Activated B cell treated with CpG ODN at 0.5 μM for 24 hours (primary cell): ENCODE measurements at regions not wholly inside any gene's neighbourhood (a gene's known extent, or its start where the extent isn't known, plus 50 kb on each side); places are given as distances from the start of the nearest gene placed in this dataset.
"Not testable (repeated sequence)": the region's sequence is repeated elsewhere in the genome, so short reads cannot be mapped to it uniquely, and the experiment has no call there.

Source experiments
- ATAC-seq: fragments of 200-7000 bp; cut with Tn5 transposase; one replicate; pipeline ENCODE4 v1.10.0; 2021; ENCODE audit warnings: low read depth, mild to moderate bottlenecking, moderate library complexity
- CTCF ChIA-PET: fragments of 350-600 bp; sonication (Branson Sonifier 250); formaldehyde crosslinking; loops from one replicate; lab custom pipeline; 2021; ENCODE audit warnings: antibody characterized with exemption; lab: Charles Lee
- POLR2A ChIA-PET: fragments of 350-600 bp; sonication (Branson Sonifier 250); formaldehyde crosslinking; loops from one replicate; lab custom pipeline; 2021; ENCODE audit warnings: antibody characterized with exemption; lab: Charles Lee
- DNase-seq: peaks from one replicate; pipeline ENCODE4 v3.0.0; 2022
- H3K27ac Mint-ChIP-seq: one replicate; pipeline ENCODE4 v1.8.0; 2020; ENCODE audit warnings: mixed read lengths
- H3K27me3 Mint-ChIP-seq: one replicate; pipeline ENCODE4 v1.8.0; 2021; ENCODE audit warnings: mixed read lengths
- H3K36me3 Mint-ChIP-seq: one replicate; pipeline ENCODE4 v1.8.0; 2021; ENCODE audit warnings: low read depth, mixed read lengths
- H3K4me1 Mint-ChIP-seq: one replicate; pipeline ENCODE4 v1.8.0; 2021; ENCODE audit warnings: mixed read lengths
- H3K4me3 Mint-ChIP-seq: one replicate; pipeline ENCODE4 v1.8.0; 2020; ENCODE audit warnings: mild to moderate bottlenecking, mixed read lengths
- H3K9me3 Mint-ChIP-seq: one replicate; pipeline ENCODE4 v1.8.0; 2020; ENCODE audit warnings: mixed read lengths
- CTCF ChIP-seq: fragments of 200-600 bp; IDR thresholded peaks from one replicate; pipeline ENCODE4 v1.8.0; 2022; ENCODE audit warnings: antibody characterized with exemption, mild to moderate bottlenecking
- intact Hi-C: fragments of 100-400 bp; cut with micrococcal nuclease; formaldehyde crosslinking; loops from one replicate; pipeline ENCODE4 v1.15.1; 2024

- Mint-ChIP-seq H3K27me3 (no peaks in the 10 kb centered on the region), H3K4me3 (no peak overlapping the region), H3K4me1 (no peaks in the 10 kb centered on the region), H3K27ac (no peak overlapping the region), H3K36me3 (no peaks in the 10 kb centered on the region), H3K9me3 (no peaks in the 10 kb centered on the region)
- intact Hi-C loops = no loop called here
- no peak for TF ChIP-seq CTCF
- DNase-seq (no peak), ATAC-seq (no peak)
- ChIA-PET POLR2A (no interaction called here), CTCF (no interaction called here)
Measured at GRCh38 chr4:154024097-154024694, 235.3 kb upstream of the SFRP2 start.

GRCh38 chr4:154023671-154024070, 234.8 kb upstream of the SFRP2 start:
- POLR2A ChIA-PET, intact Hi-C loops, H3K27ac Mint-ChIP-seq, ATAC-seq, H3K27me3 Mint-ChIP-seq, DNase-seq, H3K4me1 Mint-ChIP-seq, H3K36me3 Mint-ChIP-seq, H3K9me3 Mint-ChIP-seq, H3K4me3 Mint-ChIP-seq, CTCF ChIA-PET: not testable (repeated sequence)

DNA sequence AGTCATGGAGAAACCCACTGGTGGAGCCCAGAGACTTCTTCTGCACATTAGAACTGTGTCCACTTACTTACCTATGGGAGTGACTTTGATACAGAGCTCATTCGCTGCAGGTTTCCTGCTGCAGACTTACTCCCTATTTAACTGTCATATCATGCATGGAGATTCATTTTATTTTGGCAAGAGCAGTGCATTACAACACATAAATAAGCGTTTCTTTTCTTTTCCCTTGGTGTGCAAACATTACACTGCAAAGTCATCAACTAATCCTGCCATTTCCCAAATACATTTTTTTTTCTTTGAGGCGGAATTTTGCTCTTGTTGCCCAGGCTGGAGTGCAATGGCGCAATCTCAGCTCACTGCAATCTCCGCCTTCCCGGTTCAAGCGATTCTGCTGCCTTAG, 230.9 kb upstream of the SFRP2 start:
- H3K27me3 Mint-ChIP-seq = peaks cover 3% of the 10 kb centered on the region
- no peak overlapping the region for H3K4me3 Mint-ChIP-seq
- H3K9me3 Mint-ChIP-seq = no peaks in the 10 kb centered on the region
- no peak for TF ChIP-seq CTCF
- intact Hi-C loops = no loop called here
- no peaks in the 10 kb centered on the region for H3K36me3 Mint-ChIP-seq
- CTCF ChIA-PET = no interaction called here
- POLR2A ChIA-PET = no interaction called here
- H3K27ac Mint-ChIP-seq = no peak overlapping the region
- ATAC-seq = no peak
- DNase-seq = no peak
- H3K4me1 Mint-ChIP-seq = no peaks in the 10 kb centered on the region

DNA sequence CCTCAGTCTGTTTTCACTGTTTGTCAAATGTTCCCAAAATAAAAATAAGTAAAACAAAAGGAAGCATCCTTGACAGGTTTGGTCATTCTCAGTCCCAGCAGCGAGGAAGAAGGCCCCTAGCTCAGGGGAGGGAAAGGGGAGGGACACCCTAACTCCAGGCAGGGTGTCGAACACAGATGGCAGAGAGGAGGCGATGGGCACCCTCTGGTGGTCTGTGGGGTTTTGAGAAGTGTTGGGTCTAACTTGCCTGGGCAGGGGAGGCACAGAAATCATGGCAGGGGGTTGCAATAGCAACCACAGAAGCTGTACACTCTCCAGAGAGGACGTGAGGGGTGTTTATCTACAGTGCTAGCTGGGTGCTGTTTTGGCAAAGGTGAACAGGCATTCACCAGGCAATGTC, 229.8 kb upstream of the SFRP2 start:
- ATAC-seq = no peak
- ChIA-PET CTCF (no interaction called here), POLR2A (no interaction called here)
- no peak for DNase-seq
- Mint-ChIP-seq H3K9me3 (no peaks in the 10 kb centered on the region), H3K4me3 (no peak overlapping the region), H3K4me1 (no peaks in the 10 kb centered on the region), H3K36me3 (no peaks in the 10 kb centered on the region), H3K27ac (no peak overlapping the region), H3K27me3 (peaks cover 3% of the 10 kb centered on the region)
- no peak for TF ChIP-seq CTCF
- intact Hi-C loops = no loop called here

GRCh38 chr4:154015578-154015977, 226.7 kb upstream of the SFRP2 start:
- H3K27ac Mint-ChIP-seq = no peak overlapping the region
- no peaks in the 10 kb centered on the region for H3K36me3 Mint-ChIP-seq
- no peak for TF ChIP-seq CTCF
- intact Hi-C loops = no loop called here
- ATAC-seq (no peak), DNase-seq (no peak)
- CTCF ChIA-PET = no interaction called here
- peaks cover 3% of the 10 kb centered on the region for H3K27me3 Mint-ChIP-seq
- no peak overlapping the region for H3K4me3 Mint-ChIP-seq
- POLR2A ChIA-PET = no interaction called here
- H3K4me1 Mint-ChIP-seq = no peaks in the 10 kb centered on the region
- no peaks in the 10 kb centered on the region for H3K9me3 Mint-ChIP-seq
